ENCODE measurements at regions not wholly inside any gene's neighbourhood (a gene's known extent, or its start where the extent isn't known, plus 50 kb on each side); places are given as distances from the start of the nearest gene placed in this dataset.

DNA sequence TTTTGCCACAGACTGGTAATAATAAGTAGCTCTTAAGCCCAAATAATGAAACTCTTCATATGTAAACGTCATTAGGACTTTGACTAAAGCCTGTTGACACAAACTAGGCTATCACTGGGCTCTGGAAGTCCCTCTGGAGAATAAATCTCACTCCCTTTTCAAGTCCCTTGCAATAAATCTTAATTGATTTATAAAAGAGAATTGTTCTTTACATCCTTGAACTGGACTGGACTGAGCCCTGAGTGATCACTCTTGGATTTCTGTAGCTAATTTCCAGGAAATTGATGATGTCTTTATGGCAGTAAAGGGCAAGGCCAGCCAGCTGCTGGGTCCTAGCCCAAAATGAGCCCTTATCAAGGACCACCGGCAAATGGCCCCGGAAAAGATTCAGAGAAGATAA, 1162.7 kb downstream of the BCL11B start:
- TF ChIP-seq SCRT1 (tag by site-specific recombination; IDR thresholded peaks at IDR 0.05; ENCODE audit: borderline replicate concordance) = no peak
- TF ChIP-seq, protein P1, sequence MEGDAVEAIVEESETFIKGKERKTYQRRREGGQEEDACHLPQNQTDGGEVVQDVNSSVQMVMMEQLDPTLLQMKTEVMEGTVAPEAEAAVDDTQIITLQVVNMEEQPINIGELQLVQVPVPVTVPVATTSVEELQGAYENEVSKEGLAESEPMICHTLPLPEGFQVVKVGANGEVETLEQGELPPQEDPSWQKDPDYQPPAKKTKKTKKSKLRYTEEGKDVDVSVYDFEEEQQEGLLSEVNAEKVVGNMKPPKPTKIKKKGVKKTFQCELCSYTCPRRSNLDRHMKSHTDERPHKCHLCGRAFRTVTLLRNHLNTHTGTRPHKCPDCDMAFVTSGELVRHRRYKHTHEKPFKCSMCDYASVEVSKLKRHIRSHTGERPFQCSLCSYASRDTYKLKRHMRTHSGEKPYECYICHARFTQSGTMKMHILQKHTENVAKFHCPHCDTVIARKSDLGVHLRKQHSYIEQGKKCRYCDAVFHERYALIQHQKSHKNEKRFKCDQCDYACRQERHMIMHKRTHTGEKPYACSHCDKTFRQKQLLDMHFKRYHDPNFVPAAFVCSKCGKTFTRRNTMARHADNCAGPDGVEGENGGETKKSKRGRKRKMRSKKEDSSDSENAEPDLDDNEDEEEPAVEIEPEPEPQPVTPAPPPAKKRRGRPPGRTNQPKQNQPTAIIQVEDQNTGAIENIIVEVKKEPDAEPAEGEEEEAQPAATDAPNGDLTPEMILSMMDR (tag by site-specific recombination; IDR thresholded peaks at IDR 0.05) = no peak
- TF ChIP-seq, protein P2, sequence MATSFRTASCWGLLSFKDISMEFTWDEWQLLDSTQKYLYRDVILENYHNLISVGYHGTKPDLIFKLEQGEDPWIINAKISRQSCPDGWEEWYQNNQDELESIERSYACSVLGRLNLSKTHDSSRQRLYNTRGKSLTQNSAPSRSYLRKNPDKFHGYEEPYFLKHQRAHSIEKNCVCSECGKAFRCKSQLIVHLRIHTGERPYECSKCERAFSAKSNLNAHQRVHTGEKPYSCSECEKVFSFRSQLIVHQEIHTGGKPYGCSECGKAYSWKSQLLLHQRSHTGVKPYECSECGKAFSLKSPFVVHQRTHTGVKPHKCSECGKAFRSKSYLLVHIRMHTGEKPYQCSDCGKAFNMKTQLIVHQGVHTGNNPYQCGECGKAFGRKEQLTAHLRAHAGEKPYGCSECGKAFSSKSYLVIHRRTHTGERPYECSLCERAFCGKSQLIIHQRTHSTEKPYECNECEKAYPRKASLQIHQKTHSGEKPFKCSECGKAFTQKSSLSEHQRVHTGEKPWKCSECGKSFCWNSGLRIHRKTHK (tag by site-specific recombination; IDR thresholded peaks at IDR 0.05) = no peak
- TF ChIP-seq ZNF670 (tag by site-specific recombination; IDR thresholded peaks at IDR 0.05; ENCODE audit: low read depth) = no peak
- no peak for TF ChIP-seq ZNF654 (tag by site-specific recombination; IDR thresholded peaks at IDR 0.05; ENCODE audit: low read depth)
- no peak for TF ChIP-seq ZNF302 (tag by site-specific recombination; IDR thresholded peaks at IDR 0.05; ENCODE audit: low read depth)
- TF ChIP-seq ZNF530 (tag by site-specific recombination; IDR thresholded peaks at IDR 0.05; ENCODE audit: low read depth) = no peak
